ENCODE measurements at regions not wholly inside any gene's neighbourhood (a gene's known extent, or its start where the extent isn't known, plus 50 kb on each side); places are given as distances from the start of the nearest gene placed in this dataset.

DNA sequence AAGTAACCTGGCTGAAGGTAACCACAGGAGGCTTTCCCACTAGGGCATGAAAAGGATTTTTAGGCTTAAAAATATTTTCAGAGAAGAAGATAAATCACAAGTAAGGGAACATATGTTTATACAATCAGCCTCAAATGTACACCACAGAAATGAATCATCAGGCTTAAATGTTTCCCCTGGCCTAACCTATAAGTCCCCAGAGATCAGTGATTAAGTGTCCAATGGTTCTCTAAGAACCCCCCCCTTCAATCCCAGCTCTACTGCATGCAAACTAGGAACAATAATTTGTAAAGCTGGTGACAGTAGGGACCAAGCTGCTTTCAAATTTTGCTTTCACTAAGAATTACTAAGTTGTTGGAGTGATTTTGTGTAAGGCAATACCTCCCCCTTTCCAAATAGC lies 431.6 kb upstream of the LMCD1 start:
- TF ChIP-seq, protein P1, sequence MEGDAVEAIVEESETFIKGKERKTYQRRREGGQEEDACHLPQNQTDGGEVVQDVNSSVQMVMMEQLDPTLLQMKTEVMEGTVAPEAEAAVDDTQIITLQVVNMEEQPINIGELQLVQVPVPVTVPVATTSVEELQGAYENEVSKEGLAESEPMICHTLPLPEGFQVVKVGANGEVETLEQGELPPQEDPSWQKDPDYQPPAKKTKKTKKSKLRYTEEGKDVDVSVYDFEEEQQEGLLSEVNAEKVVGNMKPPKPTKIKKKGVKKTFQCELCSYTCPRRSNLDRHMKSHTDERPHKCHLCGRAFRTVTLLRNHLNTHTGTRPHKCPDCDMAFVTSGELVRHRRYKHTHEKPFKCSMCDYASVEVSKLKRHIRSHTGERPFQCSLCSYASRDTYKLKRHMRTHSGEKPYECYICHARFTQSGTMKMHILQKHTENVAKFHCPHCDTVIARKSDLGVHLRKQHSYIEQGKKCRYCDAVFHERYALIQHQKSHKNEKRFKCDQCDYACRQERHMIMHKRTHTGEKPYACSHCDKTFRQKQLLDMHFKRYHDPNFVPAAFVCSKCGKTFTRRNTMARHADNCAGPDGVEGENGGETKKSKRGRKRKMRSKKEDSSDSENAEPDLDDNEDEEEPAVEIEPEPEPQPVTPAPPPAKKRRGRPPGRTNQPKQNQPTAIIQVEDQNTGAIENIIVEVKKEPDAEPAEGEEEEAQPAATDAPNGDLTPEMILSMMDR (conservative IDR thresholded peaks at IDR 0.05 in 1 of 2, IDR thresholded peaks at IDR 0.05 in 1 of 2; ENCODE audit: low read depth in 1 of 2, low read length in 2 of 2): no peak
- no peak for TF ChIP-seq EZH2 (IDR thresholded peaks at IDR 0.05; ENCODE audit: low read length, missing control alignments)
